ENCODE measurements at regions not wholly inside any gene's neighbourhood (a gene's known extent, or its start where the extent isn't known, plus 50 kb on each side); places are given as distances from the start of the nearest gene placed in this dataset.

DNA sequence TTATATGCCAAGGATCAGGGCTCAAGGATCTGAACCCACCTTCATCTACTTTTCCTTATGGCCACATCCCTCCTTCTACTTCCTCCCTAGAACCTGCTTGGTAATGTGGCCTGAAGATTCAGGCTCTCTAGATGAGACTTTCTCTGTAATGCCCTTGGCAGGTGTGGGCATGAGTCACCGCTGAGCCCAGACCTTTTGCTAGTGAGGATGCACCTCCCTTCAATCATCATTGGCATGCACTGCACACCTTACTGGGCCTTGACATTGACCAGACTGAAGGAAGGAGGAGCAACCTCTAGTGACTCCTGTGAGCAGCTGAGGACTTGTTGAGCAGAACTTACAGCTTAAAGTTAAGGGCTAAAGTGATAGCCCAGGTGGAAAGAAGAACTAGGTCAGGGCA lies 405.3 kb downstream of the MAFB start:
- Histone ChIP-seq H3K79me2 (ENCODE audit: control insufficient read depth, insufficient read depth, low read length) (no peaks in the 10 kb centered on the region), H3K9me3 (replicated peaks; ENCODE audit: control insufficient read depth, insufficient read depth, low read length) (no peaks in the 10 kb centered on the region), H4K20me1 (replicated peaks; ENCODE audit: control insufficient read depth, extremely low read depth, insufficient read depth, low read length) (no peaks in the 10 kb centered on the region), H3K36me3 (ENCODE audit: control insufficient read depth in 2 of 2, extremely low read depth in 1 of 2, insufficient read depth in 2 of 2, low read length in 2 of 2) (no peaks in the 10 kb centered on the region), H2AFZ (ENCODE audit: low read depth, low read length) (no peak overlapping the region), H3K9ac (replicated peaks; ENCODE audit: extremely low read depth, insufficient read depth, low read length) (no peak overlapping the region), H3K27ac (ENCODE audit: insufficient read depth, low read depth, low read length) (no peak overlapping the region), H3K4me3 (replicated peaks in 1 of 3; ENCODE audit: insufficient read depth in 1 of 3, low read depth in 1 of 3, low read length in 3 of 3) (no peak overlapping the region), H3K9me1 (replicated peaks; ENCODE audit: control insufficient read depth, extremely low read depth, insufficient read depth, low read length) (no peaks in the 10 kb centered on the region), H3K4me2 (ENCODE audit: insufficient read depth, low read length) (no peak overlapping the region), H3K27me3 (ENCODE audit: control insufficient read depth in 2 of 2, insufficient read depth in 2 of 2, low read length in 2 of 2) (no peaks in the 10 kb centered on the region), H3K4me1 (ENCODE audit: control insufficient read depth, extremely low read depth, insufficient read depth, low read length) (peaks cover 3% of the 10 kb centered on the region)
- intact Hi-C loops (cut with micrococcal nuclease): no loop called here
- CTCF ChIA-PET: no interaction called here
- TF ChIP-seq JUN (IDR thresholded peaks at IDR 0.05; ENCODE audit: borderline replicate concordance, insufficient read depth, insufficient read length, low read depth) (no peak), MYC (IDR thresholded peaks at IDR 0.05; ENCODE audit: low read depth, low read length) (no peak), EZH2 (IDR thresholded peaks at IDR 0.05; ENCODE audit: borderline replicate concordance, low read depth, low read length, severe bottlenecking) (no peak), POLR2A (IDR thresholded peaks at IDR 0.05; ENCODE audit: low read depth, low read length) (no peak), GATA2 (IDR thresholded peaks at IDR 0.05; ENCODE audit: insufficient read depth, insufficient read length, low read depth, low read length) (no peak), POLR2AphosphoS5 (IDR thresholded peaks at IDR 0.05; ENCODE audit: insufficient read depth, low read depth, low read length) (no peak), FOS (IDR thresholded peaks at IDR 0.05; ENCODE audit: borderline replicate concordance, insufficient read depth, low read length) (no peak)
- TF ChIP-seq, protein P1, sequence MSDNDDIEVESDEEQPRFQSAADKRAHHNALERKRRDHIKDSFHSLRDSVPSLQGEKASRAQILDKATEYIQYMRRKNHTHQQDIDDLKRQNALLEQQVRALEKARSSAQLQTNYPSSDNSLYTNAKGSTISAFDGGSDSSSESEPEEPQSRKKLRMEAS (IDR thresholded peaks at IDR 0.05; ENCODE audit: insufficient read depth, insufficient read length): no peak
- TF ChIP-seq, protein P2, sequence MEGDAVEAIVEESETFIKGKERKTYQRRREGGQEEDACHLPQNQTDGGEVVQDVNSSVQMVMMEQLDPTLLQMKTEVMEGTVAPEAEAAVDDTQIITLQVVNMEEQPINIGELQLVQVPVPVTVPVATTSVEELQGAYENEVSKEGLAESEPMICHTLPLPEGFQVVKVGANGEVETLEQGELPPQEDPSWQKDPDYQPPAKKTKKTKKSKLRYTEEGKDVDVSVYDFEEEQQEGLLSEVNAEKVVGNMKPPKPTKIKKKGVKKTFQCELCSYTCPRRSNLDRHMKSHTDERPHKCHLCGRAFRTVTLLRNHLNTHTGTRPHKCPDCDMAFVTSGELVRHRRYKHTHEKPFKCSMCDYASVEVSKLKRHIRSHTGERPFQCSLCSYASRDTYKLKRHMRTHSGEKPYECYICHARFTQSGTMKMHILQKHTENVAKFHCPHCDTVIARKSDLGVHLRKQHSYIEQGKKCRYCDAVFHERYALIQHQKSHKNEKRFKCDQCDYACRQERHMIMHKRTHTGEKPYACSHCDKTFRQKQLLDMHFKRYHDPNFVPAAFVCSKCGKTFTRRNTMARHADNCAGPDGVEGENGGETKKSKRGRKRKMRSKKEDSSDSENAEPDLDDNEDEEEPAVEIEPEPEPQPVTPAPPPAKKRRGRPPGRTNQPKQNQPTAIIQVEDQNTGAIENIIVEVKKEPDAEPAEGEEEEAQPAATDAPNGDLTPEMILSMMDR (IDR thresholded peaks at IDR 0.05; ENCODE audit: extremely low read depth in 1 of 2, insufficient read depth in 1 of 2, low read depth in 1 of 2, low read length in 2 of 2): no peak
- POLR2A ChIA-PET: no interaction called here
- dilution Hi-C loops (cut with MboI; ENCODE audit: extremely low pct_ligation_motif_present, low sequenced_read_pairs): no loop called here
- no peak for FAIRE-seq
- no TSS peak for BruUV-seq (replicated peaks)
- no peak for DNase-seq (ENCODE audit: low read depth, low spot score)
